MM.1S (cell line): ENCODE measurements at regions not wholly inside any gene's neighbourhood (a gene's known extent, or its start where the extent isn't known, plus 50 kb on each side); places are given as distances from the start of the nearest gene placed in this dataset.

ENCODE experiments used
- DNase-seq: peaks from one replicate; pipeline ENCODE4 v3.0.0-alpha.2; 2015
- H2AFZ ChIP-seq: fragments of 300-600 bp; sonication (generic); 2 replicates; pipeline ENCODE4 v1.6.0; 2016; ENCODE audit warnings: antibody characterized with exemption, low read length
- H3F3A ChIP-seq: fragments of 300-600 bp; sonication (generic); 2 replicates; pipeline ENCODE4 v1.6.1; 2016; ENCODE audit warnings: mild to moderate bottlenecking, antibody characterized with exemption, low read length, moderate library complexity, mixed read lengths; ENCODE audit not compliant: insufficient read depth
- H3K27ac ChIP-seq: fragments of 300-600 bp; sonication (generic); 2 replicates; pipeline ENCODE4 v1.5.1; 2016; ENCODE audit warnings: mild to moderate bottlenecking, low read length
- H3K27me3 ChIP-seq: fragments of 300-600 bp; sonication (generic); replicated peaks from 2 replicates; pipeline ENCODE4 v1.6.0; 2016; ENCODE audit warnings: low read length; ENCODE audit not compliant: insufficient read depth
- H3K36me3 ChIP-seq: fragments of 300-600 bp; sonication (generic); replicated peaks from 2 replicates; pipeline ENCODE4 v1.6.1; 2016; ENCODE audit warnings: mild to moderate bottlenecking, low read length, mixed read lengths; ENCODE audit not compliant: insufficient read depth
- H3K4me1 ChIP-seq: fragments of 300-600 bp; sonication (generic); 2 replicates; pipeline ENCODE4 v1.6.1; 2016; ENCODE audit warnings: low read length, mixed read lengths
- H3K4me2 ChIP-seq: fragments of 300-600 bp; sonication (generic); 2 replicates; pipeline ENCODE4 v1.6.0; 2016; ENCODE audit warnings: low read depth, low read length
- H3K4me3 ChIP-seq: fragments of 300-600 bp; sonication (generic); 2 replicates; pipeline ENCODE4 v1.5.1; 2016; ENCODE audit warnings: low read length, mixed read lengths
- H3K79me2 ChIP-seq: fragments of 300-600 bp; sonication (generic); 2 replicates; pipeline ENCODE4 v1.6.1; 2016; ENCODE audit warnings: mixed run types, low read length, mixed read lengths
- H3K9ac ChIP-seq: fragments of 300-600 bp; sonication (generic); 2 replicates; pipeline ENCODE4 v1.6.1; 2016; ENCODE audit warnings: low read length, mixed read lengths
- H3K9me2 ChIP-seq: fragments of 300-600 bp; sonication (generic); replicated peaks from 2 replicates; pipeline ENCODE4 v1.6.1; 2016; ENCODE audit warnings: mild to moderate bottlenecking, low read length, mixed read lengths; ENCODE audit not compliant: insufficient read depth
- H3K9me3 ChIP-seq: fragments of 300-600 bp; sonication (generic); replicated peaks from 2 replicates; pipeline ENCODE4 v1.6.1; 2016; ENCODE audit warnings: mild to moderate bottlenecking, low read length, mixed read lengths; ENCODE audit not compliant: insufficient read depth
- H4K20me1 ChIP-seq: fragments of 300-600 bp; sonication (generic); 2 replicates; pipeline ENCODE4 v1.6.1; 2016; ENCODE audit warnings: mild to moderate bottlenecking, low read length, moderate library complexity, mixed read lengths; ENCODE audit not compliant: insufficient read depth
- EZH2 ChIP-seq: fragments of 300-600 bp; sonication (generic); optimal IDR thresholded peaks from 2 replicates; pipeline ENCODE3; 2017; ENCODE audit warnings: low read depth, mild to moderate bottlenecking, antibody characterized with exemption, low read length, mixed read lengths
- EZH2phosphoT487 ChIP-seq: fragments of 300-600 bp; sonication (generic); IDR thresholded peaks from 2 replicates; pipeline ENCODE4 v1.6.1; 2018; ENCODE audit warnings: antibody characterized with exemption, low read length
- TF ChIP-seq, protein P1 (sequence below): fragments of 300-600 bp; sonication (generic); IDR thresholded peaks from 2 replicates; pipeline ENCODE4 v1.5.1; 2016; ENCODE audit warnings: antibody characterized with exemption, low read length, mixed read lengths

DNA sequence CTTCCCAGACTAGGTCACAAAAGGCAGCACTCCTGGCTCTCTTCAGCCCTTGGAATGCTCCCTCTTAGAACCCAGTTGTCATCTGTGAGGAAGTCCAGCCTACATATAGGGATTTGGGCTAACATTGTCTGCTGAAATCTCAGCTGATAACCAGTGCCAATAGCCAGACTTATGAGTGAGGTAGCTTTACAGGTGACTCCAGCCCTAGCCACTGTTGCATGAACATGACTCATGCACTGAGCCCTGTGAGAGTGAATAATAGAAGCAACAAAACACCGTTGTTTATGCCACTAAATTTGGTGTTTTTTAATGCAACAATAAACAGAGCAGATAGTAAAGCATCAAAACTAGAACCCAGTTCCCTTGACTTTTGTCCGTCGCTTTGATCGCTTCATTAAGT, 433.2 kb downstream of the STIM2 start:
- no peaks in the 10 kb centered on the region for H3K36me3 ChIP-seq
- no peak overlapping the region for H3K4me2 ChIP-seq
- no peaks in the 10 kb centered on the region for H4K20me1 ChIP-seq
- H2AFZ ChIP-seq: no peak overlapping the region
- no peaks in the 10 kb centered on the region for H3K79me2 ChIP-seq
- H3K4me1 ChIP-seq: no peaks in the 10 kb centered on the region
- H3K27ac ChIP-seq: no peak overlapping the region
- H3K9me3 ChIP-seq: no peaks in the 10 kb centered on the region
- no peaks in the 10 kb centered on the region for H3K9me2 ChIP-seq
- DNase-seq: no peak
- H3F3A ChIP-seq: no peaks in the 10 kb centered on the region
- no peak overlapping the region for H3K9ac ChIP-seq
- H3K27me3 ChIP-seq: no peaks in the 10 kb centered on the region
- TF ChIP-seq EZH2 (no peak), EZH2phosphoT487 (no peak)
- TF ChIP-seq, protein P1, sequence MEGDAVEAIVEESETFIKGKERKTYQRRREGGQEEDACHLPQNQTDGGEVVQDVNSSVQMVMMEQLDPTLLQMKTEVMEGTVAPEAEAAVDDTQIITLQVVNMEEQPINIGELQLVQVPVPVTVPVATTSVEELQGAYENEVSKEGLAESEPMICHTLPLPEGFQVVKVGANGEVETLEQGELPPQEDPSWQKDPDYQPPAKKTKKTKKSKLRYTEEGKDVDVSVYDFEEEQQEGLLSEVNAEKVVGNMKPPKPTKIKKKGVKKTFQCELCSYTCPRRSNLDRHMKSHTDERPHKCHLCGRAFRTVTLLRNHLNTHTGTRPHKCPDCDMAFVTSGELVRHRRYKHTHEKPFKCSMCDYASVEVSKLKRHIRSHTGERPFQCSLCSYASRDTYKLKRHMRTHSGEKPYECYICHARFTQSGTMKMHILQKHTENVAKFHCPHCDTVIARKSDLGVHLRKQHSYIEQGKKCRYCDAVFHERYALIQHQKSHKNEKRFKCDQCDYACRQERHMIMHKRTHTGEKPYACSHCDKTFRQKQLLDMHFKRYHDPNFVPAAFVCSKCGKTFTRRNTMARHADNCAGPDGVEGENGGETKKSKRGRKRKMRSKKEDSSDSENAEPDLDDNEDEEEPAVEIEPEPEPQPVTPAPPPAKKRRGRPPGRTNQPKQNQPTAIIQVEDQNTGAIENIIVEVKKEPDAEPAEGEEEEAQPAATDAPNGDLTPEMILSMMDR: no peak
- H3K4me3 ChIP-seq: no peak overlapping the region

DNA sequence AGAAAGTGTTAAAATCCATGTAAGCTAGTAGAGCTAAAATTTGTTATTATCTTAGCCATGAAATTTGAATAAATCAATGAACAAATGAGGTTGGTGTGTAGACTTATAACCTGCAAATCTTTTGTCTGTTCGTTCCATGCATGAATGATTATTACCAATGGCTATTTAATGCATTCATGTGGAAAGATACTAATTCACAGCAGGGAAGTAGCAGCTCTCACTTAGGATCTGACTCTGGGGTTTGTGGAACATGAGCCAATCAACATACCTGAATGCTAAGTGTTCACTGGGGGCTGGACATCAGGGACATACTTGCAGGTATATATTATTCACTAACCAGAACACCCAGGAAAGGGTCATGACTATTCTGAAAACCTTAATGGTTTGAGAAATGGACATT, 444.1 kb downstream of the STIM2 start:
- TF ChIP-seq, protein P1: no peak
- TF ChIP-seq EZH2phosphoT487: no peak
- TF ChIP-seq EZH2: no peak
- Histone ChIP-seq H3K27me3 (no peaks in the 10 kb centered on the region), H3K9ac (no peak overlapping the region), H2AFZ (no peak overlapping the region), H3K9me2 (no peaks in the 10 kb centered on the region), H3K79me2 (no peaks in the 10 kb centered on the region), H3K4me1 (no peaks in the 10 kb centered on the region), H3K9me3 (no peaks in the 10 kb centered on the region), H3K4me2 (no peak overlapping the region), H3K36me3 (no peaks in the 10 kb centered on the region), H3K4me3 (no peak overlapping the region), H4K20me1 (no peaks in the 10 kb centered on the region), H3K27ac (no peak overlapping the region), H3F3A (no peaks in the 10 kb centered on the region)
- DNase-seq: no peak

DNA sequence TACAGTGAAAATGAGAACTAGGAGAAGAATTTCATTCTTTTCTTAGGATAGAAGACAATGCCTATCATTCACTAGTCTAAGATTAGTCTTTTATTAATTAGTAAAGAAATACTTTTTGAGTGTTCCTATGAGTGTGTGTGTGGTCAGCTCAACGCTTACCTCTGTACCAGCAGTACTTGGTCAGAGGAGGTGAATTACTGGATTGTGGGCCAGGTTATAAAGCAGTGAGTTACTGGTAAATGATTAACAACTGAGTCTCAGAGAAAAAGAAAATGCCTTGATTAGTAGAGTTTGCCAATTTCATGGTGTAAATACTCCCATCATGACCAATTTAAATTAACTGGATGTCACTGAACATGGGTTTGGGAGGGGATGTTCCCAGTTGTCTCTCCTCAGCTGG, 444.6 kb downstream of the STIM2 start:
- H3K9me3 ChIP-seq: no peaks in the 10 kb centered on the region
- H3K36me3 ChIP-seq: no peaks in the 10 kb centered on the region
- no peaks in the 10 kb centered on the region for H3K9me2 ChIP-seq
- H2AFZ ChIP-seq: no peak overlapping the region
- H3K4me1 ChIP-seq: no peaks in the 10 kb centered on the region
- H3K27ac ChIP-seq: no peak overlapping the region
- no peak overlapping the region for H3K4me3 ChIP-seq
- DNase-seq: no peak
- no peaks in the 10 kb centered on the region for H4K20me1 ChIP-seq
- no peaks in the 10 kb centered on the region for H3K27me3 ChIP-seq
- no peaks in the 10 kb centered on the region for H3K79me2 ChIP-seq
- no peaks in the 10 kb centered on the region for H3F3A ChIP-seq
- H3K9ac ChIP-seq: no peak overlapping the region
- H3K4me2 ChIP-seq: no peak overlapping the region
- TF ChIP-seq, protein P1: no peak
- no peak for TF ChIP-seq EZH2phosphoT487
- no peak for TF ChIP-seq EZH2
